Gastroesophageal sphincter (tissue), 3 donors: ENCODE measurements at regions not wholly inside any gene's neighbourhood (a gene's known extent, or its start where the extent isn't known, plus 50 kb on each side); places are given as distances from the start of the nearest gene placed in this dataset.

Source experiments
- CTCF ChIP-seq, 4 experiments: fragments of 200-600 bp in 2 of 4; fragments of 450-650 bp in 2 of 4; sonication (generic) in 1 of 4; IDR thresholded peaks; one replicate each; pipeline ENCODE4 v1.5.1; 2017 to 2019; ENCODE audit warnings: antibody characterized with exemption in 4 of 4, mild to moderate bottlenecking in 2 of 4, moderate library complexity in 2 of 4
- EP300 ChIP-seq: sonication (generic); formaldehyde crosslinking; IDR thresholded peaks from one replicate; pipeline ENCODE4 v1.6.1; 2017; ENCODE audit warnings: antibody characterized with exemption, mild to moderate bottlenecking
- POLR2A ChIP-seq, 2 donors: fragments of 450-650 bp; IDR thresholded peaks; one replicate each; pipeline ENCODE4 v1.6.1; 2017; ENCODE audit warnings: antibody characterized with exemption in 2 of 2, mild to moderate bottlenecking in 2 of 2, moderate library complexity in 1 of 2
- POLR2AphosphoS5 ChIP-seq: sonication (generic); formaldehyde crosslinking; IDR thresholded peaks from one replicate; pipeline ENCODE4 v1.6.1; 2017; ENCODE audit warnings: antibody characterized with exemption

GRCh38 chr5:164798110-164798509 lies 1292.7 kb downstream of the MAT2B start:
- TF ChIP-seq POLR2A (IDR thresholded peaks at IDR 0.05) (no peak), CTCF (IDR thresholded peaks at IDR 0.05) (no peak), EP300 (no peak), POLR2AphosphoS5 (no peak)
